ENCODE measurements at regions not wholly inside any gene's neighbourhood (a gene's known extent, or its start where the extent isn't known, plus 50 kb on each side); places are given as distances from the start of the nearest gene placed in this dataset.

DNA sequence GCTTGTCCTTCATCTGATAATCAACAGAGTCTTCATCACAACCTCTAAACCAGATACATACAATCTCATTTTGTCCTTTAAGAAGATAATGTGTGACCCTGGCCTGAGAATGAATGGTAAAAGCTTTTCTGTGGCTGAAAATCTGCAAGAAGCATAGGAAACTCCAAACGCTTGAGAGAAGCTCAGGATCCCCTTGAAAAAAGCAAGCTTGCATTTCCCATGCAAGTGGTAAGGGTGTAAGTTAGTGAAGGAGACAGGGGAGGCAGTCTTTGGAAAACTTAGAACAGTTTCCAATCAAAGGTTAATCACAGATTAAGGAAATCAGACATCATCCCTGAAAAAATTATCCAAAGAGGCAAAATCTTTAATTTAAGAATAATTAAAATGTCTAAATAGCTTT, 413.6 kb upstream of the SALL3 start:
- in situ Hi-C loops (cut with MboI; ENCODE audit: low sequenced_read_pairs): no loop called here

DNA sequence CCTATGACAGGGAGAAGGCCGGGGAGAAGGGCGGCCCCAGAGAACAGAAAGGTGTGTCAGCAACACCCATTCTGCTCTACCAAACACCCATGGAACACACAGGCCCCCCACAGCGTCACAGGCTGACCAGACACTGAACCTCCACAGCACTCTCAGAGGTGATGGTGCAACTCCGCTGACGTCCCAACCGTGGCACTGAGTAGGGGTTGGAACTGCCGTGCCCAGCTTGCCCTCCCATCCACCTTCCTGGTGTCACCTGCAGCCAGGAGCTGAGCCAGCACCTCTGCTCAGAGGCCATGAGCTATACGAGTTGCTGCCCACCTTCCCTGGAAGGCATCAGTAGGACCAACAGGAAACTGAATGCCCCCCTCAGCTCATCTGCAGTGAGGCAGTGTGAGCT, 412.9 kb upstream of the SALL3 start:
- in situ Hi-C loops (cut with MboI; ENCODE audit: low sequenced_read_pairs): no loop called here

DNA sequence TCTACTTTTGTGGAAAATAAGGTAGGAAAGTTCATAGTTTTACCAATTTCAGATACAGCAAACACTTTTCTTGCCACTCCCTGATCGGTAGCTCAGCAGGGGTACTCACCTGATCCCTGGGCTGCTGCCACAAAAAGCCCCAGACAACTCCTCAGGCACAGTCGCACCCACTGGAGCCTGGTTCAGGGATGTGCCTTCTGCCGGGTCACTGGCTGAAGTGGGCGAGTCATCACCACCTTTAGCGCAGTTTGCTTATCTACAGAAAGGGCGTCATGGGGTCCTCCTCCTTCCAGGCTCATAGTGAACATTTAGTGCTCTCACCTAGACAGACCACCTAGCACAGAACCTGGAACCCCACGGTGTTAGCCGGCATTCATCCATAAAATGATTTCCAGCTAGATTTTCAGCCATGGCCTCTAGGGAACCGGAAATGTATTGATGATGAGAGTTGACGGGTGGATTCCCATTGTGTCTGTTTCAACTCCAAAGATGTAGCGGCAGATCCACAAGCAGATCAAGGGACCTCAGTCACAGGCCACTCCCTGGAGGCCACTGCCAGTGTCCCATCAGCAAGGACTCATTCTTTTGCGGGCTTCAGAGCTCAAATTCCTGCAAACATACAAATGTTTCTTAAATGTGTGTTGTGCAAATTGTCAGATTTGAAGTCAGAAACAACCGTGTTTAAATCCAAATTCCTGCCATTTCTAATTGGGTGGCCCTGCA, 408.4 kb upstream of the SALL3 start:
- in situ Hi-C loops (cut with MboI; ENCODE audit: low sequenced_read_pairs): no loop called here

DNA sequence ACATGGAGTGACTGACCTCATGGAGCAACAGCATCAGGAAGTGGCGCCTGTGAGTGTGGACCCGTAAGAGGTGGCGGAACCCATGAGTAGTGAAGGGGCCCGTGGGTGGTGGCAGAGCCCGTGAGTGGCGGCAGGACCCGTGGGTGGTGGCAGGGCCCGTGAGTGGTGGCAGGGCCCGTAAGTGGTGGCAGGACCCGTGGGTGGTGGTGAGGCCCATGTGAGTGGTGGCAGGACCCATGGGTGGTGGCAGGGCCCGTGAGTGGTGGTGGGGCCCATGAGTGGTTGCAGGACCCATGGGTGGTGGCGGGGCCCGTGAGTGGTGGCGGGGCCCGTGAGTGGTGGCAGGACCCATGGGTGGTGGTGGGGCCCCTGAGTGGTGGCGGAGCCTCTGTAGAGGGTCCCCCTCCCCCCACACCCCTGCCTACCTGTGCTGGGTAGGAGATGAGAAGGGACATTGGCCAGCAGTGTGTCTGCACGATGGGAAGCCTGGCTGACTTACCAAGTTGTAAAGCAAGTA, 407.7 kb upstream of the SALL3 start:
- in situ Hi-C loops (cut with MboI; ENCODE audit: low sequenced_read_pairs): no loop called here

DNA sequence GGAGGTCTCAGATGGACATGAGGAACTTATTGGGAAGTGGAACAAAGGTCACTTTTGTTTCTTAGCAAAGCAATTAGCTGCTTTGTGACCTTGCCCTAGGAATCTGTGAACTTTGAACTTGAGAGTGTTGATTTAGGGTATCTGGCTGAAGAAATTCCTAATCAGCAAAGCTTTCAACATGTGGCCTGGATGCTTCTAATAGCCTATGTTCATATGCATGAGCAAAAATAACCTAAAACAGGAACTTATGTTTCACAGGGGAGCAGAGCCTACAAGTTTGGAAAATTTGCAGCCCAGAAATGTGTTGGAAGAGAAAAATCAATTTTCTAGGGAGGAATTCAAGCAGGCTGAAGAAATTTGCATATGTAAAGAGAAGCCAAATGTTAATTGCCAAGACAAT, 405.8 kb upstream of the SALL3 start:
- in situ Hi-C loops (cut with MboI; ENCODE audit: low sequenced_read_pairs): no loop called here

DNA sequence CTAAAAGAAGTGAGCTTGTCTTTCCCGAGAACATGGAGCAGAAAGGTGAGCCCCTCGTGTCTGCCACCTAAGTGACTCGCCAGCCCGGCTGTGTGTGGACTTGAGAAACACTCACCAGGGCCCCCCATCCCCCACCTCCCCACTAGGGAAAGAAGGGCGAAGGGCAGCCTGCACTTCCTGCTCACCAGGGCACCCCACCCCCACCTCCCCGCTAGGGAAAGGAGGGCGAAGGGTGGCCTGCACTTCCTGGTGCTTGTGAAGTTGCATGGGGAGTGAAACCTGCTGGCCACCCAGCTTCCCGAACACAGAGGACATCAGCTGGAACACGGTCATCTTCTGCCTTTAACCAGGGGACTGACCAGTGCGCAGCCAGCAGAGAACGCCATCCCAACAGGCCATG, 402.7 kb upstream of the SALL3 start:
- in situ Hi-C loops (cut with MboI; ENCODE audit: low sequenced_read_pairs): no loop called here

DNA sequence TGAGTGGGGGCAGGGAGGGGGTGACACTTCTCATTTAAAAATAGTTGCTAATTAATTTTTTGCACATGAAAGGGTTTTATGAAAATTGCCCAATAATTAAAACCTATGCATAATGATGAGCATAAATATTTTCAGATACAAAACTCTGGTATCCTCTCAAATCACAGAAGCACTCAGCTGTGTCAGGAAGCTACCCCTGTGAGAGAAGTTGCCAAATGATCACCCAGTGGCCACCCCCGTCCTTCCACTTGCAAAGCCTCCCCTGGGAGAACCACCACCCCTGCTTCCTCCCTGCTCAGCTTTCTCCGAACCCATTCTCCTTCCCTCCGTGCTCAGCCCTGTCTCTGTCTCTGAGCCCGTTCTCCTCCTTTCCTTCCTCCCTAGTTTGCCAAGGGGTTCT, 400.2 kb upstream of the SALL3 start:
- in situ Hi-C loops (cut with MboI; ENCODE audit: low sequenced_read_pairs): no loop called here

DNA sequence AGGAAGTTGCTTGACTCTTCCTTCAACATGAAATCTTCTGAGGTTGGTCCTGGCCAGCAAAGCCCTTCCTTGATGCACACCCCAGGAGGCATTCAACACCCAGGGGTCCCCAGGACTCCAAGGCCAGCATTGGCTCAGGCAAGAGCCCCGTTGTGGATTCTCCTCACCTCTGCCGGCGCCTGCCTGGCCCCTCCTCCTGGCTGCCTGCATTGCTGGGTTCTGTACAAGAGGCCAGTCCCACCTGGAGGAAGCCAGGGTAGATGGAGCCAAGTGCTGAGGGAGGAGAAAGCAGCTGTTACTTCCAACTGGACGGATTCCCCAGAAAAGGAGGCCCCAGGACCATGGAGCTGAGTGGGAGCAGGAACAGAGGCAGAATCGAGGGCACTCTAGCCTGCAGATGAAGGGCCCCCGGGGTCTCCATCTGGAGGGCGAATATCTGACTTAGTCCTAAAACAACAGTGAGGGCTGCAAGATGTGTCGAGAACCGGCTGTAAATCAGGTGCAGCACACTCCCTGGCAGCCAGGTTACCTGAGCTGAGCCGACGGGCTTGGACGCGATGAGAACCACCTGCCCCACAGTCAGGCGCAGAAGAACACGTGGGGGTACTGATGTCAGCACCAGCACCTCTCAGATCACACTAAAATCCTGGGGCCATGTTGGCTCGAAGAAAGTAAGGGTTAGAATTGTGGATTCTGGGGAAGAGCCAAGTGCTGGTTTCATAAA, 399.6 kb upstream of the SALL3 start:
- in situ Hi-C loops (cut with MboI; ENCODE audit: low sequenced_read_pairs): no loop called here

DNA sequence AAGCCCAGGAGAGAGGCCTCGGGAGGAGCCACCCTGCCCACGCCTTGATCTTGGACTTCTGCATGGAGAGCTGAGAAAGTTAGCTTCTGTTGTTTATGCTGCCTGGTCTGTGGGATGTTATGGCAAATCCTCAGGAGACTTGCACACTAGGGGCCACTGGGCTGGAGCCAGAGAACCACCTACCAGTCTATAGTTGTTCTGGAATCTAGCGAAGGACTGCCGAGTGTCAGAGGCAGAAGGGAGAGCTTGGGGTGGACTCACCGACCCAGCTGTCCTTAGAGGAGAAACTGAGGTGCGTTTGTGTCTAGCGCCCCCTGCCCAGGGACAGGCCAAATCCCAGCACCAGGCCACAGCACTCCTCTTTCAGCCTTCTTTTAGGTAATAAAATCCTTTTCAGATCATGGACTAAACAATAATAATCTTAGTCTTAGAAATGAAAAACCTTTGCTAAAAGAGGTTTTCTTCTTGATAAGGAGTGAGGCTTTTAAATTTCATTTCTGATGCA, 398.7 kb upstream of the SALL3 start:
- in situ Hi-C loops (cut with MboI; ENCODE audit: low sequenced_read_pairs): no loop called here

DNA sequence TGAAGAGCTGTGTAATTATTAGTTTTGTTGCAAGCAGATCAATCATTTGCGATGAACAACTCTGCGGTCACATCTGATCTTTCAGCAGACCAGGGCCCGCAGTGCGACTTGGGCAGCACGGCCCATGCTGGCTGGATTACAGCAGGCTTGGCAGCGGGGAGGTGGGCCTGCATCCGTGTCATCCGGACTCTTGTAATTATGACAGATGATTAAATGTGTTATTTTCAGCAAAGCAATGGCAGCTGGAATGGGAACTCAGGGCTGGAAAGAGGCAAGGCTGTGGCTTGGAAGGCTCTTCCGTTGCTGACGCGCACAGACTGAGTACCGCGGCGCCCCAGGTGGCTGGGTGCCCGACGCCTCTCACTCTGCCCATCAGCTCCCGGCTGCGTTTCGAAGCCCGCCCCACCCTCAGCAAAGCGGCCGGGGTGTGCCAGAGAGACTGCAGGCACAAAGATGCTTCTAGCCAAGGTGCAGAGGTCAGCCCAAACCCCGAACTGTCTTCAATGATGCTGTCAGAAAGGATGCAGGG, 397.4 kb upstream of the SALL3 start:
- in situ Hi-C loops (cut with MboI; ENCODE audit: low sequenced_read_pairs): no loop called here

DNA sequence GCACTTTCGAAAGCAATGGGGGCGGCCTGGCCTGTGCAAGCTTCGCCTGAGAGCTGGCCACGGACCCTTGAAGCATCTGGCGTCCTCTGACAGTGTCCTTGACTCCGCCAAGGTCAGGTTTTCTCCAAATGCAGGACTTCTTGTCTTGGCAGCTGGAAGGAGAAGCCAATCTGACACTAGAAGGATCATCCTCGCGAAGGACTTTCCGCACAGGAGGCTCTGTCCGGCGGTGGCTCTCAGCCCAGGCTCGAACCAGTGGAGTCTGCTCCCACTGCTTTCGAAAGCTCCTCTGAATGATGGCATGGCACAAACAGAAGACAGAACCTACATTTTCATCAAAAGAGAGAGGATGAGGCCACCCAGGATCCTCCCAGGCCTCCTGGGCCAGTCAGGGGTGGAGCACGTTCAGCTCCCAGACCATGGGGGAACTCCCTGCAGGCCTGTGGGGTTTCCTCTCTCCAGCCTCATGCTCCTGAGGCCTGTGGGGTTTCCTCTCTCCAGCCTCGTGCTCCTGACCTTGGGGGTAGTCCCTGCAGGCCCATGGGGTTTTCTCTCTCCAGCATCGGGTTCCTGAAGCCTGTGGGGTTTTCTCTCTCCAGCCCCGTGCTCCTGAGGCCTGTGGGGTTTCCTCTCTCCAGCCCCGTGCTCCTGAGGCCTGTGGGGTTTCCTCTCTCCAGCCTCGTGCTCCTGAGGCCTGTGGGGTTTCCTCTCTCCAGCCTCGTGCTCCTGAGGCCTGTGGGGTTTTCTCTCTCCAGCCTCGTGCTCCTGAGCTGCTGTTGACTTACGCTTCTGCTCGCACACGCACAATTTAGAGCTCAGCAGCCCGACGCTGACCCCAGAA, 396.5 kb upstream of the SALL3 start:
- in situ Hi-C loops (cut with MboI; ENCODE audit: low sequenced_read_pairs): no loop called here

DNA sequence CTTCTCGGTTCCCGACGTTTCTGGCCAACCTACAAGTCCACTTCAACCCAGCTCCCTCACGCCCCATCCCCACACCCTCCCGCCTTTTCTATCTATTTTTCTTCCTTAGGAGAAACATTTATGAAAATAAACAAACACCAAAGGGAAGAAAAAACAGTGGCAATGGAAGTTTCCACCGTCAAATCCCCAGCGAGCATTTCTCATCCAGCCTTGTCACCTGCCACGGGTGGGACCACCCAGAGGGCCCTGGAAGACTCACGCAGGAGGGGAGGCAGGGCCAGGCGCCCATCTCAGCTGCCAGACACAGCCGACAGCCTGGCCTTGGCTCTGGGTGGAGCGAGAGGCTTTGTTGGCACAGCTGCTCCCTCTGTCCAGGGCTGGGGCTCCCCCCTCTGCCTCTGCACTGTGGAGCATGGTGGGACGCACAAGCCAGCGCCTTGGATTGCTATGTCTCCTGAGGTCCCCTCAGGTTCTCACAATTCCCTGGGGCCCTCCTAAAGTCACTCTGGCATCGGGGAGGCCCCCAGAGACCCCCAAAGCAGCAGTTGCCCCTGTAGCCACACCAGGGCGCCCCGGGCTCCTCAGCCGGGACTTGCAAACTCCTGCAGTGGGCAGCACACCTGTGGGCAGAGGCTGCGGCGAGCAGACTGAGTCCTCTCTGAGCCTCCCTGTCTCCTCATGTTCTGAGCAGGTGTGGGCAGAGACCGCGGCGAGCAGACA, 395.7 kb upstream of the SALL3 start:
- in situ Hi-C loops (cut with MboI; ENCODE audit: low sequenced_read_pairs): no loop called here

DNA sequence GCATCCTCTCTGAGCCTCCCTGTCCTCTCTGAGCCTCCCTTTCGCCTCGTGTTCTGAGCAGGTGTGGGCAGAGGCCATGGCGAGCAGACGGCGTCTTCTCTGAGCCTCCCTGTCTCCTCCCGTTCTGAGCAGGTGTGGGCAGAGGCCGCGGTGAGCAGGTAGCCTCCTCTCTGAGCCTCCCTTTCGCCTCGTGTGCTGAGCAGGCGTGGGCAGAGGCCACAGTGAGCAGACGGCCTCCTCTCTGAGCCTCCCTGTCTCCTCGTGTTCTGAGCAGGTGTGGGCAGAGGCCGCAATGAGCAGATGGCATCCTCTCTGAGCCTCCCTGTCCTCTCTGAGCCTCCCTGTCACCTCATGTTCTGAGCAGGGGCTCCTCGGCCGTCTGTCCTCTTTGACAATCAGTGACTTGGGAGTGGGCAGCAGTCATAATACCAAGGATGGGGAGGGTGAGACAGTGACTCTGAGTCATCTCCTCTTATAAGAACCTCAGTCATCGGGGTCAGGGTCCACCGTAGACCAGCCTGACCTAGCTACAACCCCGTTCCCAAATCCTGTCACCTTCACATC, 395.1 kb upstream of the SALL3 start:
- in situ Hi-C loops (cut with MboI; ENCODE audit: low sequenced_read_pairs): no loop called here

DNA sequence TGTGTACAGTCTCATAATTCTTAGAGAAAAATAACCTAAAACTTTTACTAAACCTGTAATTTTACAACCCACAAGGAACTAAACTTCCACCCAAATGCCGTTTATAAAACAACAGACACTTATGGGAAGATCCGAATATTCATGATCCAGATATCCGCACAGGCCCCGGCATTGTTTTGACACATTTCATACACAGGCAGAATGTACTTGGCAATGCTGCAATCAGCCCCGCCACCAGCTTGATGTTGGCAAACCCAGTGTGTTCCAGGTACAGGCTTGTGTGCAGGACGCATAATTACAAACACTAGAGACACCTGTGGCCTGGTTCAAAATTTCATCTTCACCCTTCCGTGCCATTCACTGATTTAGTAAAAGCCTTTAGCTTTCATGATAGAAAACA, 393.0 kb upstream of the SALL3 start:
- in situ Hi-C loops (cut with MboI; ENCODE audit: low sequenced_read_pairs): no loop called here

DNA sequence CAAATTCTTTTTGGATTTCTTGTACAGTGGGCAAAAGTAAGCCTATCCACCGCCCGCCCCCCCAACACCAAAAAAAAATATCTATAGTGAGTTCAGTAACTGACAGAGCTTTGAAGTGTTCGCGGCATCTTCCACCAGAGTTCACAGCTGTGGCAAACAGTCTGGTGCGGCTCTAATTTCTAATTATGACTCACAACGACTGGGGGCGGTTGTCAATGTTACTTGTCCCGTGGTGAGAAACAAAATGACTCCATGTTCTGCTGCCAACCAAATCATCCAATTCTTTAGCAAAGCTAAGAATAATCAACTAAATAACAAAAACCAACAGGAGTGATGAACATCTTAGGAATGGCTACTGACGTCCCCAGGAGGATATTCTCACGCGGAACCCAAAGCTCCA, 392.5 kb upstream of the SALL3 start:
- in situ Hi-C loops (cut with MboI; ENCODE audit: low sequenced_read_pairs): no loop called here

DNA sequence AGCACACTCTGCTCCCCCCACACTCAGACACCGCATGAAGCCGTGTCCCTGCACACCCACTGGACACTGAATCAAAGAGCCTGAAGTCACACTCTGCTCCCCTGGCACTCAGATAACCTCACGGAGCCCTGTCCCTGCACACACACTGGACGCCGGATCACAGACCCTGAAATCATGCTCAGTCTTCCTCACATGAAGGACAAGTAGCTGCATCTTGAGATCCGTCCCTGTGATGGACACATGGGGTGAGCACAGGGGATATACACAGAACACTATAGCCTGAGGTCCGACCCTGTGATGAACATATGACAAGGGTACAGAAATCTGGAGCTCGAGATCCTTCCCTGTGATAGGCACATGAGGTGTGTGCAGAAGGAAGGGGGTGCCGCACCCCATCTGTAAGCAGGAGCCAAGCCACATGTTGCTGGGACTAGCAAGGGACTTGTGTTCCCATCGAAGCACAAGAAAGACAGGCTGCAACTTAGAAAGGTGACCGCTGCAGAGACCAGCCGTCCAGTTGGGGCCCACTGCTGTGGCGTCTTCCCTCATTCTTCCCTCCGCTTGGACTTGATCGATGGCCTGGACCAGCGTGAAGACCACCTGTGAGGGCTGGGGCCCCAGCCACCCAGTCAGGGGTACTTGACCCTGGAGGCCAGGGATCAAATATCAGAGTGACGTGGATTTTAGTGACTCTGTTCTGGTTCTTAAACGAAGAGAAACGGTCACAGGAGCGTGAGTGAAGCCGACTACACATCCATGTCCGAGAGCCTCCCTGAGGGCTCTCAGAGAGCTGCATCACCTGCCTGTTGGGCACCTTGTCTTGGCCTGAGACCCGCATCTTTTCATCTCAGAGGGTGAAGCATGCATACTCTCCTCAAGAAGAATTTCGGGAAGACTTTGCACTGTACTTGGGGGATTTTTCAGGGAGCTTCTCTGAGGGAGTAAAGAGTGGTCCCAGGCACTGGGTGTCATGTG, 391.7 kb upstream of the SALL3 start:
- in situ Hi-C loops (cut with MboI; ENCODE audit: low sequenced_read_pairs): no loop called here

DNA sequence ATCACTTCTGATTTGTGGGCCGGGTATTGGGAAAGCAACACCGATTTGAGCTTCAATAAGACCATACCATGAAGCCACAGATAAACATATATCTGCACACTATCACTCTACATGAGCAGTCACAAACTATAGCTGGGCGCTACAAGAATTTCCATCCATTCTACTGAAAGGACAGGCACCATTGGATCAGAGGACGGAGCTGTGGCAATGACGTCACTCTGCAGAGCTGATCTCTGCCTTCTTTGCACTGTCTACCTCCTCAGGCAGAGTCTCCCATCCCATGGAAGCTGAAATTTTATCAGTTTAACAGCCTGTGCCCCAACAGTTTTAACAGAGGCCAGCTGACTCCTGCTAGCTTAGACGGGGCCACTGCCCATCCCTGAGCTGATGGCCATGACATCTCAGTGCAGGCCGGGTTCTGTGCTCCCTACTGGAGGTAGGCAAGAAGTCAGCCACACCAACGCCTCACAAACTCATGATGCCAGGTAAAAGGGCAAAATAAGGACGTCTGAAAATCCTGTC, 389.6 kb upstream of the SALL3 start:
- in situ Hi-C loops (cut with MboI; ENCODE audit: low sequenced_read_pairs): no loop called here

DNA sequence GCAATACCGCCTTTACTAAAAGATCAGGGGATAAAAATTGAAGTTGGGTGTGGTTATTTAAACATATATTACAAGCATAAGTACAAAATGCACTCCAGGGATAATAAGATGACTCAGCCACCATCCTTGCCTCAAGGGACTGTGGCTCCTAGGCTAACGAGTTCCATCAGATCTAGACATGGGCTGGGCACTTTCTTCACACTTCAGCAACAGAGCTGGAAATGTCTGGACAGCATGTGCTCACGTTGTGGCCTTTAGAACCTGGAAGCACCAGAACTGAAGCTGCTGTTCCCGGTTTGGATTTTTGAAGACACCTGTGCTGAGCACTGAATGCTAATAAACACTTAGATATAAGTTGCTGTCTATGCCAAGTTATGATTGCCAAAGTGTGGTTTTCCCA, 384.2 kb upstream of the SALL3 start:
- in situ Hi-C loops (cut with MboI; ENCODE audit: low sequenced_read_pairs): no loop called here

Data from HL-60/S4 treated with phorbol 12-myristate 13-acetate at 8.2 ng/mL for 4 days and 3 days (cell line).